ENCODE measurements at regions not wholly inside any gene's neighbourhood (a gene's known extent, or its start where the extent isn't known, plus 50 kb on each side); places are given as distances from the start of the nearest gene placed in this dataset.

- DNase-seq (ENCODE audit: low read depth) = no peak
Observed at GRCh38 chr2:173822889-173823542, 142.2 kb downstream of the SP3 start.

DNA sequence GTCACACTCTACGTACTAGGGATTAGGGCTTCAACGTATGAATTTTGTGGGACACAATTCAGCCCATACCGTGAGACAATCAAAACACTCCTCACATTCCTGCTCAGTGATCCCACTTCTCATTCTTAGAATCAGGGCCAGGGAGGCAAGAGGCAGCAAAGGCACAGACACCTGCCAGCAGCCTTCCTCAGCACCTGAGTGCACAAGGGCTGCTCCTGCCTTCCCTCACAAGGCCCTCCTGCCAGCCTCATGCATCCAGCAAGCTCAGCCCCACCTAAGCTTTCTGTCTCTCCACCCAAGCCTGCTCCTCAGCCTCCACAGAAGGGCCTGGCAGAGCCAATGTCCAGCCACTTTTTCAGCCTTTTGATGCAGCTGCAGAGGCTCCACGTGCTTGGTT is 141.6 kb downstream of the SP3 start:
- DNase-seq (ENCODE audit: low read depth) = no peak

DNA sequence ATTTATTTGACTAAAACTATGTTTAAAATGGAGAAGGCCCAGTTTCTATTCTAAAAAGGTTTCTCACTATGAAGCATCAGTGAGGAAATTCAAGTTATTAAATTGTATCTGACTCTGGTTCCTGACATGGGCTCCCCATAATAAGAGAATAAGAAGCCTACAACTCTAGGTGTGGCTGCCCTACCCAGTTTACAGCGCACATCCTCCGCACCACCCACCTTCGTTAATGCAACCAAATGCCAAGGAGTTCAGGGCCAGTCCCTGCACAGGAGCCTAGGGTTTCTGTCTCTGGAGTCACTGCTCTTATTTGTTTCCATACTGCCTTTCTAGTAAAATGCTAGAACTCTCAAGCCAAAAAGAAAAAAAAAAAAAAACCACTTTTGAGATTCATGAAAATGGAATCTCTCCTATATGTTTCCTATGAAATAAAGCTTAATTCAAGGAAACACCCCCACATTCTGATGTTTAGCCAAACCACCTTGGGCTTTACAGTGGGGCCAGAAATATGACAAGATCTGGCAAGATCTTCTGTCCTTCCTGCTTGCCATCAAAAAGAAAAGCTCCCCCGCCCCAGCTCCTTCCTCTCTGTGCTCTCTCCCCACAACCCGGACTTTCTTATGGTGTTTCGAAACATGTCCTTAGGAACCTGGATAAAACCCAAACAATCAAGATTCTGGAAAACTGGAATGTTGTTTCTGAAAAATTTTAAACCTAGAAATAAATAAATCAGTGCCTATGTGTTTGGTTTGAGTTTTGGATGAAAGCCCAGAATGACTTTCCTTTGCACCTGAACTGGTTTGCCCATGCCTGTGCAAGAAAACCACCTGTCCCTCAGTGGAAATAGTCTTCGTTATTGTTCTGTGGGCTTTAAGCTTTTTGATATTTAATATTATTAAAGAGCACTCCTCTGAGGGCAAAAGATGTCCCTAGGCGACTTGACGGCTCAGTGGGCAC is 136.7 kb downstream of the SP3 start:
- no peak for DNase-seq (ENCODE audit: low read depth)

- DNase-seq (ENCODE audit: low read depth) = no peak
Observed at GRCh38 chr2:173829727-173830126, 135.4 kb downstream of the SP3 start.

DNA sequence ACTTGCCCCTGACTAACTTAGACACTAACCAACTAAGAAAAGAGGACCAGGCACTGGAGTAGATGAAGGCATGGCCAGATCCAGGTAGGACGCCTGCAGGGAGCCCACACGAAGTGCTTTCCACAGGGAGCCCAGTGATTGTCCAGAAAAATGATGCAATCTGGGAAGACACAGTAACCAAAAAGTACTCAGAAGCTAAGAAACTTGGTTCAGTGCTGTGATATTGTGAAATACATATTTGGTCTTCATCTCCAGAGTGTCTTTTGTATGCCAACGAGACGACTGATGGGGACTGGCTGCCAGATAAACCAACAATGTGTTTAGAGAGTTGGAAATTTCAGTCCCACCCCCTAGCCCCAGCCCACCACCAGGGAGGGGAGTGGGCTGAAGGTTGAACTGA is 135.0 kb downstream of the SP3 start:
- no peak for DNase-seq (ENCODE audit: low read depth)

DNA sequence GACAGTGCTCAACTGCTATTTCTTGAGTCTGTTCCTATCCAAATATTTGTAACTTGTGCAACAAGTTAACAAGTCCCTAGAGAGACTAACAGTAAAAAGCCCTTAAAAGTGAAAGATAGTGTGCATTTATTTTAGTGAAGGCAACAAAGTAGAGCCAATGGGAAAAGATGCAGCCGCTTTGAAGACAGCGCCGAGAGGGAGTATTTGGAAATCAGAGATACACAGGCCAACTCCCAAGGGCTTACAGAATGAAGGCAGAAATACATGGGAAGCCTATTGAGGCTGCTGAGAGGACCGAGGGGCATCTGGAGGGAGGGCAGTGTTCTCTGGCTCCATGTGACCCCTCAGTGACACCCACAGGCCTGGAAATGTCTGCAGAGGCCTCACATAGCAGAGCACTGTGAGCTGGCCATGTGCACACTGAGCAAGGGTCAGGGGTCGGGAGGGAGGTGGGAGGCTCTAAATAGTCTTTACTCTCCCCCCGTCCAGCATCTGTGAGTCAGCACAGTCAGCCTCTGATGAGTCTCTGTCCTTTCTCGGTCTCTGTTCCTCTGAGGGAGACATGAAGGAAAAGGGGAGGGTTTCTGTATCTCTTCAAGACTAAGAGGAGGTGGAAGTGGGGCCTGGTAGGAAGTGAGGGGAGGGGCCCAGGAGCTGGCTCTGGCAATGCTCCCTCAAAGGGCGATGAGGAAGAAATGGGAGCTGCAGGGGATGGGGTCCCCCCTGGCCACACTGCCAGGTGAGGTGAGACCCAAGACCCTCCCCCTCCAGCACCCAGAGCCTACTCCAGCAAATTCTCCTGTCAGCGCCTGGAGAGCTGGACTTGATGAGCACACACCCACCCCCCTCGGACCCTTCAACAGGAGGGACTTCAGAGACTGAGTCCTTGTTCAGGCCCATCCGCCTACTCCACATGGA is 133.6 kb downstream of the SP3 start:
- DNase-seq (ENCODE audit: low read depth) = no peak

GRCh38 chr2:173834141-173834540 is 131.0 kb downstream of the SP3 start:
- DNase-seq (ENCODE audit: low read depth) = no peak

DNA sequence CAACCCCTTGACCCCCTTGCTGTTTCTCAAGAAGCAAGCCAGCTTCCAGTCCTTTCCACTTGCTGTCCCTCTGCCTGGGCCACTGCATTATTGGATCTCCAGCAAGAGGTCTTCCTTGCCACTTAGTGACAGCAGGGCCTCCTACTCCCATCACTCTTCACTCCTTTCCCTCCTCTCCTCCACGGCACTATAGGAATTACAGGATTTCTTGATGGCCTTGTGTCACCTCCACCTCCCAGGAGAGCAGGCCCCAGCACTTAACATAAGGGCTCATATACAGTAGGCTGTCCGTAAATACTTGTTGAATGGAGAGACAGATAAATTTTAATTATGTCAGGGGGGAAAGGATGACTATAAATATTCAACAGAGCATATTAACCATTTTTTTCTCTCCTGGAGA is 129.4 kb downstream of the SP3 start:
- DNase-seq (ENCODE audit: low read depth) = no peak

DNA sequence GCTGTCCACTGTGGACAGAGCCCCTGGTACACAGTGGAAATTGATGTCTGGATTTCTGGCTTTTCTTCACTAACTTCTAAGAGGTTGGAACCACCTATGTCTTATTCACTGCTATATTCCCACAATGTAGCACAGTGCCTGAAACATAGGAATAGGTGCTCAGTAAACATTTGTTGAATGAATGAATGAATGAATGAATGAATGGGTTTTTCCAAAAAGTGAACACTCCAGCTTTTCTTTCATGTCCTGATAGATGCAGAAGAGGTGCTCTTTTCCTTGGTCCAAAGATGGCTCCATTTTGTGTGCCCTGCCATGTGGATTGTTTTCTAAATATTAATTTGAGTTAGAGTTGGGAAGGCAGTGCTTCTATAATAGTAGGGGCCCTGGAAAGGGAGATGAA is 124.1 kb downstream of the SP3 start:
- DNase-seq (ENCODE audit: low read depth) = no peak

DNA sequence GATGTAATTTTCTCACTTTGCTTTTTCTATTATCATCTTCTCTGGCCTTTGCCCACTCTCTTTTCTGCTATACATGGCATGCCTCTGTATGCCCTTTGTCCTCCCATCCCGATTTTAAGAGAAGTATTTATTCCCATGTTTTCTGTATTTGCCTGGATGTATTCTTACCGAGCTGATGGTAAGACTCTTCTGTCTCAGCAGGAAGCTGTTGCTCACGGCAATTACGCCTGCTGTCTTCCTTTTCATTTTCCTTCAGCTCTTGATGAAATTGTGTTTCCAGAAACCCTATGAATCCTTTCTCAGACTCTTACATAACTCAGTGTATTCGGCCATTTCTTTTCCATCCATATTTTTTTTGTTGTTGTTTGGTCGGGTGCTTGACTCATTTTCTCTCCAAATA is 121.6 kb downstream of the SP3 start:
- no peak for DNase-seq (ENCODE audit: low read depth)

DNA sequence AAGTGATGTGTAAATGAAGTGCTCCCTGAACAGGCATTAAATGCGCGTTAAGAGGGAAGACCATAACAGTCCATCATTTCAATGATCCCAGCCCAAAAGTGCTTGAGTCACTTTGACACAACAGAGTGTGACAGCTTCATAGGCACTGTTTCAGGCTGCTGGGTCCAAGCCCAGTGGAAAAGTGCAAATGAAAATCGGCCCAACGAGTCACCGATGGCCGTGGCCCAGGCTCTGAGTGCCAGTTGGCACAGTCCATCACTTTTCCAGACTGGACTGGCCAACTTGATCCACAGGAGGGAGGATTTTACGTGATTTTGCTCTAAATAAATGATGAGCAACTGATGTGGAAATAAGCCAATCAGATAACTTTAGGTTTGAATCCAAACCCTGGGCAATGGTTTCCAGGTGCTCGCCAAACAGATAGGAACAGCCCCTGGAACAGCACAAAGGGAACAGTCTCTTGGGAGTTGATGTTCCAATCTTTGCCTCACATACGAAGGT is 114.0 kb downstream of the SP3 start:
- no peak for DNase-seq (ENCODE audit: low read depth)

- no peak for DNase-seq (ENCODE audit: low read depth)
Observed at GRCh38 chr2:173854141-173854540, 111.0 kb downstream of the SP3 start.

DNA sequence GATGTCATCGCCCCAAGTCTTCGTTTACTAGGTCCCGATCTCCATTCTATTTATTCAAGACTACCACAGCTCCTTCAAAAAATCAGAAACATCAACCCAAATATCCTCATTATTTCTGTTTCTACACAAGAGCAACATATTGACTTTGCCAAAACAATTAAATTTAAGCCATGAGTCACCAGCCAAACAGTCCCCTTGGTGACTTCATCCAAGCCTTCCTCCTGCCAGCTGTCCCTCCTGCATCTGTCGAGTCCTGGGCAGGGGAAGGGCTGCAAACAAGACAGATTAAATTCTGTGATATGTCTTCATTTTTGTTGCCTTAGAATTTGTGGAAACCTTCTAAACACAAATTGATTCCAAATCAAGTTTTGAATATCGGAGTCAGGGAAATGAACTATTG is 110.3 kb downstream of the SP3 start:
- DNase-seq (ENCODE audit: low read depth) = no peak

DNA sequence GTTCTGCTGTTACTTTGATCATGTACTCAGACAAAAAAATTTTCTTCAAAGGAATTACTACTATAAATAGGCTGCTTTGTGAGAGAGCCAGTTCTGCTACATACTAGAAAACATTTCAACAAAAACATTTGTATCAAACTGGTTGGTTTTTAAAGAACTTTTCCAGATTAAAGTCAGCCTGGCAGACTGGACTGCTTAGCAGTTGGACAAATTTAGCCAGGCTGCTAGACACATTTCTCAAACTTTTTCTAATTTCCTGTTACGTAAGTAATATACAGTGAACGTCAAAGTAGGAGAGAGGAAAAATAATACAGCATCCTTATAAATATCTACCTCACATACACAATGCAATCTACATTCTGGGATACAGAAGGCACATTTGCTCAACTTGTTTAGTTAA is 109.5 kb downstream of the SP3 start:
- DNase-seq (ENCODE audit: low read depth) = no peak

Data from stimulated activated CD4-positive, alpha-beta T cell treated with anti-CD3 and anti-CD28 coated beads, Interleukin-2, amount 100 ng/mL, for 4 hours (primary cell).